Urothelium cell line (cell line): ENCODE measurements at regions not wholly inside any gene's neighbourhood (a gene's known extent, or its start where the extent isn't known, plus 50 kb on each side); places are given as distances from the start of the nearest gene placed in this dataset.
"Not testable (repeated sequence)": the region's sequence is repeated elsewhere in the genome, so short reads cannot be mapped to it uniquely, and the experiment has no call there.

ENCODE experiments used
- DNase-seq: peaks from one replicate; pipeline ENCODE4 v3.0.0; 2011; ENCODE audit warnings: low spot score, mixed read lengths
- FAIRE-seq: peaks from 2 replicates; lab custom pipeline; 2011; peaks lifted over from hg19 to GRCh38; lab: Jason Lieb, UNC

DNA sequence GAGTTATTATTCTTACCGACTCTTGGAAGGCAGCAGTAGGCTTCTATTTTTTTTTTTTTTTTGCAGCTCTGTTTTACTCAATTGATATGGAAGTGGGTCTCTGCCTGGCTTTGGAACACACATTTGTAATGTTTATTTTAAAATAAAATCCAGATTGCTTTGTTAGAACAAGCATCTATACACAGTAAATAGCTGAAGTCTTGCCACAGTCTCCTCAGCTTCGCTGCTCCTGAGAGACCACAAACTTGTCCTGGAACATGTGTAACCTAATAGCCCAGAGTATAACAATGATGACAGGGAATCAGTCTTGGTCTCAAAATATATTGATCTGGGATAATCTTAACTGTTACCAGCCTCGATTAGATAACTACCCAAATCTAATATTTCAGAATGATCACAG lies 299.8 kb upstream of the NOX3 start:
- FAIRE-seq (no peak), DNase-seq (no peak)

DNA sequence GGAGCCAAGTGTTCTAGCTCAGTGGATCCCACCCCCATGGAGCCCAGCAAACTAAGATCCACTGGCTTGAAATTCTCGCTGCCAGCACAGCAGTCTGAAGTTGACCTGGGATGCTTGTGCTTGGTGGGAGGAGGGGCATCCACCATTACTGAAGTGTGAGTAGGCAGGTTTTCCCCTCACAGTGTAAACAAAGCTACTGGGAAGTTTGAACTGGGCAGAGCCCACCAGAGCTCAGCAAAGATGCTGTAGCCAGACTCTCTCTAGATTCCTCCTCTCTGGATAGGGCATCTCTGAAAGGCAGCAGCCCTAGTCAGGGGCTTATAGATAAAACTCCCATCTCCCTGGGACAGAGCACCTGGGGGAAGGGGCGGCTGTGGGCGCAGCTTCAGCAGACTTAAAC lies 293.1 kb upstream of the NOX3 start:
- DNase-seq, FAIRE-seq: not testable (repeated sequence)

DNA sequence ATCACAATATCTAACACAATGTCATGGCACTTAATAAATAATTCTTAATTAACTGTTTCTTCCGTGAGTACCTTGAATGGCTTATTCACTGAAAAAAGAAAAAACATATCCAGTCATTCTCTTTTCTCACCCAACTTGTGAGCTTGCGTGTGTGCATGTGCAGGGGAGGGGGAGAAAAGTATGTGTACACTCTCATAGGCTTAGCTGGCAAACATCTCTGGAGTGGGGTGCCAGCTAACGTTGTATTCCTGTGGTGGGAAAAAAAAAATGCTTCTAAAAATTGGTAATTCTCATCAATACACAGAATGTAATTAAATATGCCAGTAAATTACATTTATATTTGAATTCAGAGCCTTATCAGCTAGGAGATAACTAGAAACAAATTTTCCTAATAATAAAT lies 291.9 kb upstream of the NOX3 start:
- DNase-seq (no peak), FAIRE-seq (no peak)

DNA sequence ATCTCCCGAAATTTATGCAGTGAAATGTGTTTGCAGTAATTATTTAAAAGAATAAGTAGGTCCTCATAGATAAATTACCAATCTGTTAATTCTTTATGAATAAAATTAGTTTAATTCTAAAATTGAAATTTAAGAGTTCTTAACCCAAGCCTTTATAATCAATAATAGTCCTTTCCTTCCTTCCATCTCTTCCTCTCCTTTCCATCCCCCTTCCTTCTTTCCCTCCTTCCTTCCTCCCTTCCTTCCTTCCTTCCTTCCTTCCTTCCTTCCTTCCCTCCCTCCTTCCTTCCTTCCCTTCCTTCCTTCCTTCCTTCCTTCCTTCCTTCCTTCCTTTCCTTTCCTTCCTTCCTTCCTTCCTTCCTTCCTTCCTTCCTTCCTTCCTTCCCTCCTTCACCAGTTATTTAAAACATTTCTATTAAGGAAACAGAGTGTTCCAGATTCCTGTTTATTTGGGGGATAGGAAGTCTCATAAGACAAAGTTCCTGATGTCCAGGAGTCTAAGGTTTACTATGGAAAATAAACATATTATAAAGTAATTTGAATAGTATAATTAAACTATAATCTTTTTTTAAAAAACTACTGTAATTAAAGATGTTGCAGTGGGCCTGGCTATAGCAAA lies 285.3 kb upstream of the NOX3 start:
- FAIRE-seq, result no peak

DNA sequence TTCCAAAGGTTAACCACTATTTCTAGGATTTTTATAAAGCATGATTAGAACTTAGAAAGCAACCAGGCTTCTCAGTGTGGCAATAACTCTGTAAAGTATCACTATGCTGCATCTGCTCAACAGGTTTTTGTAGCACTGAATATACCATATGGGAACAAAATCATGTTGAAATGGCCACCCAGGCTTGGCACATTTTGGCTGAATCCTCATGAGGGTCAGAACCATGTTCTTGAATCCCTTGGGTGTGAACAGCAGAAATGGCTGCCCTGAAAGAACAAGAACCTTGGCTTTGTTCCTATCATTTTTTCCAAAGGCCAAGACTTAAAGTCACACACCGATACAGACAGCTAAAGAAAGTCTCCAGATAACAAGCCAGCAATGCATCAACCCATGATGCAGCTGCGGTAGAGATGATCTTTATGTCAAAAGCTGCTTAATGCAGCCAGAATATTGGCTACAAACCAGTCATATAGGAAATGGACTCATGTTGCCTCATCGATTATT lies 283.0 kb upstream of the NOX3 start:
- DNase-seq (no peak), FAIRE-seq (no peak)

More for the DNA sequence above, 285.3 kb upstream of the NOX3 start:
- DNase-seq, result no peak

DNA sequence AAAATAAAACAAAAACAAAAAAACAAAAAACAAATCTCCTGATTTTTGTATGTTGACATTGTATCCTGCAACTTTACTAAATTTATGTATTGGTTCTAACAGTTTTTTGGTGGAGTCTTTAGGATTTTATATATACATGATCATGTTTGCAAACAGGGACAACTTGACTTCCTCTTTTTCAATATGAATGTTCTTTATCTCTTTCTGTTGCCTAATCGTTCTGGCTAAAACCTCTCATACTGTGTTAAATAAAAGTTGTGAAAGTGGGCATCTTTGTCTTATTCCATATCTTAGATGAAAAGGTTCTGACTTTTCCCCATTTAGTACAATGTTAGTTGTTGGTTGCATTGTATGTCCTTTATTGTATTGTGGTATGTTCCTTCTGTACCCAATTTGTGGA lies 261.7 kb upstream of the NOX3 start:
- FAIRE-seq (no peak), DNase-seq (no peak)

DNA sequence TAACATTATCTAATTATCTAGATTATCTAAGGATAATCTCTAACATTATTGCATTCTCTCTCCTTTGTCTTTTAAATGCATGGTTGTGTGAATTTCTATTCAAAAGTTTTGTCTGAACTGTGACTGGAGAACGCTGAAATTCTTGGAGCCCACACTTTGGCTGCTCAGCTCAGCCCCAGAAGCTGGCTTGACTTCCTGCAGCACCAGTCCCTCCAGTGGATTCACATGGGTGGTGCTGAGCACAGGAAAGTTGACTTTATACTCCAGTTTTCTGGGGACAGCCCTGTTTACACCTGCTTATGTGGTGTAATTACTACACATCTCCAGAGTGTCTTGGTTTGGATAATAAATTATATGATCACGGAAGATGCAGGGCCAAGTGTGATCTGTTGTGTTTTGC lies 255.1 kb upstream of the NOX3 start:
- FAIRE-seq (no peak), DNase-seq (no peak)

DNA sequence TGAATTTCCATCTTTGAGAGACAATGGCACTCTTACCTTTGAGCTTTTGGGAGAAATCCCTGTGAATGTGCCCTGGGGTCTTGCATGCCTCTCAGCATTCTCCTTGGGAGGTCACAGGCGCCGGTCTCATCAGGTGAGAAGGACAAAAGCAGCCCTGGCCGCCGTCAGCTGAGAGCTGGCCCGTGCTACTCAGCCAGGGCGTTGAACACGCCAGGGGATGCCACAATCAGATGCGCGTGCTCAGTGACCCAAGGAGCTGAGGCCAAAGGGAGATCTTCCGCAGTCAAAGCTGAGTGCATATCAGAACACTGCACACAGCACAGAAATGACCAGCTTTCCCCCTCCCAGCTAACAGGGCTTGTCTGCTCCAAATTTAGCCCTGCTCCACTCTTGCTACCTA lies 253.6 kb upstream of the NOX3 start:
- no peak for FAIRE-seq
- DNase-seq, result no peak

DNA sequence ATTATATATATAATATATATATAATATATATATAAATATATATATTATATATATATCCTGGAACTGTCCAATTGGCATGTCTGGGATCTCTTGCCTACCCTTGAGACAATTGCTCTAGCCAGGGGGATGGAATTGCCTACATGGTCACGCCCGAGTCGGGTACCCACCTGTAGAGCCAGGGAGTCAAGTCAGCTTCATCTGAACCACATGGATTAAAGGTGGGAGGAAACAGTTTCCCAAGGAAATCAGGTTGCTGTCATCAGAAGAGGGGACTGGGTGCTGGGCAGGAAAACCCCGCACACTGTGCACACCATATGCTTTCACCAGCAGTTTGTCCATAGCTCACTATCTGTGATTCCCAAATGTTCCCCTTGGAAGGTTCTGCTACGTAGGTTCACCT lies 252.5 kb upstream of the NOX3 start:
- FAIRE-seq (no peak), DNase-seq (no peak)

DNA sequence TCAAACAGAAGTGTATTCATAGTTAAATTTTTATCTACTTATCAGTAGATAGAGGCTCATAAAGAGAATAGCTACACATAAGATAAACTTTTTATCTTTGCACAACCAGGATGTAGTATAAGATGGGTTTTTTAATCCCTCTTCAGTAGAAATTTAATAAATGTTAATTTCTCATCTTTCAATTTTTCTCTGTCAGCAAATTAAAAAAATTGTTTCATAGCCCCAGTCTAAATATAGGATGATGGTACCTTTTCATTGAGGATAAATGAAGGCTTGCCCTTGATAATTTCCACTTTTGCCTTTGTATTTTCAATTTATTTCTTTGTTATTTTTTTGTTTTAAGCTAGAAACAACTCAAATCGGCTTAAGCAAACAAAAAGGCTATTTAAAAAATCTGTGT lies 251.2 kb upstream of the NOX3 start:
- FAIRE-seq, result no peak
- no peak for DNase-seq

- DNase-seq (no peak), FAIRE-seq (peak; percentile 42)
These were observed 250.7 kb upstream of the NOX3 start for GRCh38 chr6:155706341-155706740.

DNA sequence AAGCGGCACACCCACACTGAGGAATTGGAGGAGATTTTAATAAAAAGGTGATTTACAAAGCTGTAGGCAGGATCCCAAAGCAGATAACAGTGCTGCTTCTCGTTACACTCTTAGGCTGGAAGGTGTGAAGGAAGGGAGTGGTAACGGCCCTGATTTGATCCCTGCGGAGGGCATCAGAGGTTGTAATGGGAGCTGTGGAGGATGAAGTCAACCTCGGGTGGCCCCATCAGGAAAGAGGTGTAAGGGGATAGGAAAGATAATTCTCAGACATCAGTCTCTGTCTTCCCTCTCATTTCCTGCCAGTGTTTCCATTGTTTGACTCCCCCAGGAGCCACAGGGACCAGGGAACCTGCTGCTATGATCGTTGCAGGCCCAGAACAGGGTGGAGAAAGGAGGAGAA lies 245.7 kb upstream of the NOX3 start:
- no peak for FAIRE-seq
- DNase-seq, result no peak

DNA sequence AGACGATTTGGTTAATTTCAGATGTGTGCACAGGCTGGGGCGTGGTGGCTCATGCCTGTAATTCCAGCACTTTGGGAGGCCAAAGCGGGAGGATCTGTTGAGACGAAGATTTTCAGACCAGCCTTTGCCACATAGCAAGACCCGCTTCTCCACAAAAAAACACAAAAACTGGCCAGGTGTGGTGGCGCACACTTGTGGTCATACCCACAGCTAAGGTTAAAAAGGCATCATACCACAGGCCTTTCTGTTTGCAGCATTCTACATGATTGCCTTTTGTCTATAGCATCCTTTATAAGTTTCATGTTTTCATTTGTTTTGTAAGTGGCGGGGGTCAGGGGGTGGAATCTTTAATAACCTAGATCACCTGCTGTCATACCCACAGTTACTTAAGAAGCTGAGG lies 239.9 kb upstream of the NOX3 start:
- DNase-seq (no peak), FAIRE-seq (no peak)

DNA sequence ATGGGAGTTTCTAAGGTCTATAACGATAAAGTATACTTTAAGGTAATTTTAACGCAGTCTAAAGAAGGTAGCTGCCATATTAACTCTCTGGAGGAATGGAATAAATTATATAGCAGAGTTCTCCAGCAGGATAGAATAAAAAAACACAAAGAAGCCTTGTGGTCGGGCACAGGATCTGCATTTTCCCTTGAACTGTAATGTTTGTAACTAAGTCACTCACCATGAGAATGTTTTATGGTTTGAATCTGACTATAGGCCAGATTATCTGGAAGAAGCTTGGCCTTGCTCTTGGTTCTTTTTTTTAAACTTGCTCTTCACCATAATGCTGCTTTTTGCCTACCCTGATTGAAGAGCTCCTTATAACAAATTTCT lies 238.8 kb upstream of the NOX3 start:
- DNase-seq, result no peak
- no peak for FAIRE-seq

DNA sequence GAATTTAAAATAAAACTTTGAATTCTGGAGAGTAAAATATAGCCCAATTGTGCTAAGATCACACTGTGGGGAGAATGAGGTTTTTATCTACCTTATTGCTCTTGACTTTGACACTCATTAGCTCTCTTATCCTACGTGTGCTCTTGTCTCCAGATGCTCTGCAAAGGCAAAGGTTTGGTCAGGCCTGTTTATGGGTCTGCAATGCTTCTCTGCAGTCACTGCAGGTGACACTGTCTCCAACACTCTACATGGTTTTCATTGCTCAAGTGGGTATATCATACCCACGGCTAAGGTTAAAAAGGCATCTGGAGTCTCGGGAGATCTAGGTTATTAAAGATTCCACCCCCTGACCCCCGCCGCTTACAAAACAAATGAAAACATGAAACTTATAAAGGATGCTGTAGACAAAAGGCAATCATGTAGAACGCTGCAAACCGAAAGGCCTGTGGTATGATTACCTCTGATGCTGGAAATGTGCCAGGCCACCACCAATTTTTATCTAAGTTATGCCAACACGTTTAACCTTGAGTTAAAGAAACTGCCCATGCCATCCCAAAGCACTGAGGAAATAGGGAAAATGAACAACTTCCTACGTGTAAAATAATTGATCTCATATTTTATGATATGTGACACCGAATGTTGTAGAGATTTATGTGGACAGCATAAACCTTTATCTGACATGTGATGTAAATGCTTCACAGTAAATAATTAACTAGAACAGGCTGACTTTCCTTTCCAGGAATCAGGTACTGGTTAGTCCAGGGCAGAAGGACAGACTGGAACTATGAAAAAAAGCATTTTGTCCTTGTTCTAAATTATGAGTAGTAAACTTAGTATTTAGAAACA lies 238.2 kb upstream of the NOX3 start:
- DNase-seq (no peak), FAIRE-seq (no peak)

- no peak for FAIRE-seq
- no peak for DNase-seq
These were observed 235.2 kb upstream of the NOX3 start for GRCh38 chr6:155690820-155691219.

DNA sequence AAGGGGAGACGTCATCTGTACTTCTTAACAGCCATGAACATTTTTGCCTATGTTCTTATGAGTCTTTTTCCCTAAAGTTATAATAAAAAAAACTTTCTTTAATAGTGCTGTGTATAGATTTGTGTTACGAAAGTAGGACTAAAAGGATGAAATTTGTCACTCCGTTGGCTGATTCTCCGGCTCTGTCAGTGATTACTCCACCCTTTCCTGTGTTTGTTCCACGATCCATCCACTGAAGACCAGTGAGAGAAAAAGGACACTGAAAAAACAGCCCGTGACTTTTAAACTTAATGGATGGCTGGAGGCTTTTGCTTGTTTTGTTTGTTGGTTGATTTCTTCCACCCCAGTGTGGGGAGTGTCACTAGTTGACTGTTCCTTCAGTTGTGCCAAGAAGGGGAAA lies 232.0 kb upstream of the NOX3 start:
- FAIRE-seq, result no peak
- no peak for DNase-seq

GRCh38 chr6:155684416-155685196 lies 229.0 kb upstream of the NOX3 start:
- FAIRE-seq, result no peak
- no peak for DNase-seq

GRCh38 chr6:155678361-155678760 lies 222.7 kb upstream of the NOX3 start:
- no peak for DNase-seq
- FAIRE-seq, result no peak

- FAIRE-seq (no peak), DNase-seq (no peak)
These were observed 220.7 kb upstream of the NOX3 start for GRCh38 chr6:155676346-155676745.

GRCh38 chr6:155670655-155671054 lies 215.0 kb upstream of the NOX3 start:
- no peak for DNase-seq
- FAIRE-seq, result no peak
